Left colon (tissue), 2 donors: ENCODE measurements at regions not wholly inside any gene's neighbourhood (a gene's known extent, or its start where the extent isn't known, plus 50 kb on each side); places are given as distances from the start of the nearest gene placed in this dataset.

Source experiments
- ATAC-seq: fragments of 200-7000 bp; cut with Tn5 transposase; one replicate; pipeline ENCODE4 v1.9.1; 2020; ENCODE audit warnings: mild to moderate bottlenecking, moderate library complexity
- DNase-seq, 2 donors: peaks; one replicate each; pipeline ENCODE4 v3.0.0-alpha.2; 2020
- intact Hi-C, 2 donors: fragments of 100-400 bp; cut with DNase I in 1 of 2; cut with micrococcal nuclease in 1 of 2; formaldehyde crosslinking; loops; one replicate each; pipeline versions ENCODE4 v1.11.2 to v1.14.0; 2022; cut with DNase I, micrococcal nuclease
- donor health status: DM: no; HTN: no; CAD: no.
- donor health status: DM: yes; HTN: yes; CAD: no.

- DNase-seq (no peak), ATAC-seq (no peak)
- intact Hi-C loops = no loop called here
Observed at GRCh38 chr12:126107659-126108058, 1042.4 kb downstream of the AACS start.

GRCh38 chr12:126108247-126108646 lies 1043.0 kb downstream of the AACS start:
- no peak for ATAC-seq
- intact Hi-C loops = no loop called here
- no peak for DNase-seq

GRCh38 chr12:126112141-126112540 lies 1046.9 kb downstream of the AACS start:
- no peak for ATAC-seq
- DNase-seq = no peak
- intact Hi-C loops = no loop called here

- DNase-seq (no peak), ATAC-seq (no peak)
- intact Hi-C loops = no loop called here
Observed at GRCh38 chr12:126112849-126113248, 1047.6 kb downstream of the AACS start.

GRCh38 chr12:126114441-126114840 lies 1049.2 kb downstream of the AACS start:
- no peak for ATAC-seq
- intact Hi-C loops = no loop called here

GRCh38 chr12:126117502-126117901 lies 1052.3 kb downstream of the AACS start:
- intact Hi-C loops = no loop called here

More at GRCh38 chr12:126114441-126114840, 1049.2 kb downstream of the AACS start:
- no peak for DNase-seq

GRCh38 chr12:126139355-126139754 lies 1074.1 kb downstream of the AACS start:
- intact Hi-C loops = no loop called here
- no peak for ATAC-seq

More at GRCh38 chr12:126117502-126117901, 1052.3 kb downstream of the AACS start:
- DNase-seq (no peak), ATAC-seq (no peak)

GRCh38 chr12:126144603-126145002 lies 1079.4 kb downstream of the AACS start:
- DNase-seq (no peak), ATAC-seq (no peak)
- intact Hi-C loops = no loop called here

More at GRCh38 chr12:126139355-126139754, 1074.1 kb downstream of the AACS start:
- no peak for DNase-seq

- intact Hi-C loops = no loop called here
- no peak for DNase-seq
- no peak for ATAC-seq
Observed at GRCh38 chr12:126147321-126147720, 1082.1 kb downstream of the AACS start.

- ATAC-seq (no peak), DNase-seq (no peak)
- intact Hi-C loops = no loop called here
Observed at GRCh38 chr12:126156806-126157574, 1091.8 kb downstream of the AACS start.

- ATAC-seq (no peak), DNase-seq (no peak)
- intact Hi-C loops = no loop called here
Observed at GRCh38 chr12:126157575-126157966, 1092.3 kb downstream of the AACS start.

- no peak for ATAC-seq
- intact Hi-C loops = no loop called here
- DNase-seq = no peak
Observed at GRCh38 chr12:126159139-126159538, 1093.9 kb downstream of the AACS start.

GRCh38 chr12:126160912-126161311 lies 1095.7 kb downstream of the AACS start:
- intact Hi-C loops = no loop called here
- no peak for DNase-seq
- no peak for ATAC-seq

GRCh38 chr12:126163984-126164383 lies 1098.7 kb downstream of the AACS start:
- ATAC-seq = no peak
- no peak for DNase-seq
- intact Hi-C loops = no loop called here

GRCh38 chr12:126171937-126172559 lies 1106.8 kb downstream of the AACS start:
- DNase-seq (no peak), ATAC-seq (no peak)
- intact Hi-C loops = no loop called here

- DNase-seq = no peak
Observed at GRCh38 chr12:126182619-126183236, 1117.5 kb downstream of the AACS start.

GRCh38 chr12:126185025-126185424 lies 1119.8 kb downstream of the AACS start:
- no peak for DNase-seq
- intact Hi-C loops = no loop called here
- no peak for ATAC-seq

More at GRCh38 chr12:126182619-126183236, 1117.5 kb downstream of the AACS start:
- no peak for ATAC-seq
- intact Hi-C loops = no loop called here

- ATAC-seq = no peak
- intact Hi-C loops = no loop called here
- DNase-seq = no peak
Observed at GRCh38 chr12:126189856-126190255, 1124.6 kb downstream of the AACS start.

GRCh38 chr12:126191031-126191891 lies 1126.0 kb downstream of the AACS start:
- no peak for ATAC-seq
- peak; percentile 3 to 61 for DNase-seq
- intact Hi-C loops = no loop called here
